T47D (cell line): ENCODE measurements at regions not wholly inside any gene's neighbourhood (a gene's known extent, or its start where the extent isn't known, plus 50 kb on each side); places are given as distances from the start of the nearest gene placed in this dataset.
"Not testable (repeated sequence)": the region's sequence is repeated elsewhere in the genome, so short reads cannot be mapped to it uniquely, and the experiment has no call there.

Experiments
- DNase-seq, 2 experiments: peaks; one replicate each; pipeline versions ENCODE4 v3.0.0 to v3.0.0-alpha.2; 2011 to 2012; ENCODE audit warnings: low read depth in 1 of 2, low spot score in 1 of 2
- JUND ChIP-seq: IDR thresholded peaks from 2 replicates; pipeline ENCODE4 v1.6.1; 2012; ENCODE audit warnings: low read depth
- in situ Hi-C: cut with HindIII; loops from 2 replicates; pipeline ENCODE4 v1.10.0; 2016; ENCODE audit warnings: low sequenced_read_pairs, low pct_unique_long_range_greater_than_20kb

GRCh38 chr6:132023490-132023889 lies 72.3 kb upstream of the CCN2 start:
- in situ Hi-C loops, result no loop called here
- no peak for TF ChIP-seq JUND
- DNase-seq, result no peak

GRCh38 chr6:132021552-132022375 lies 70.6 kb upstream of the CCN2 start:
- DNase-seq, result peak in 1 of 2 experiments; percentile 6
- in situ Hi-C loops, result no loop called here
- TF ChIP-seq JUND, result no peak

GRCh38 chr6:132020918-132021317 lies 69.7 kb upstream of the CCN2 start:
- DNase-seq, in situ Hi-C loops: not testable (repeated sequence)

GRCh38 chr6:132020138-132020581 lies 69.0 kb upstream of the CCN2 start:
- no peak for TF ChIP-seq JUND
- no peak for DNase-seq
- in situ Hi-C loops, result no loop called here

GRCh38 chr6:132019586-132019985 lies 68.4 kb upstream of the CCN2 start:
- TF ChIP-seq JUND, result no peak
- DNase-seq, result no peak
- in situ Hi-C loops, result no loop called here

- TF ChIP-seq JUND, result no peak
- no peak for DNase-seq
- in situ Hi-C loops, result no loop called here
Measured at GRCh38 chr6:132017942-132018341, 66.8 kb upstream of the CCN2 start.

- TF ChIP-seq JUND, result no peak
- in situ Hi-C loops, result no loop called here
- DNase-seq, result no peak
Measured at GRCh38 chr6:132016396-132016795, 65.2 kb upstream of the CCN2 start.

- no peak for DNase-seq
- no peak for TF ChIP-seq JUND
- in situ Hi-C loops, result no loop called here
Measured at GRCh38 chr6:132011582-132011981, 60.4 kb upstream of the CCN2 start.

GRCh38 chr6:132009175-132009574 lies 58.0 kb upstream of the CCN2 start:
- in situ Hi-C loops, result no loop called here
- no peak for TF ChIP-seq JUND
- DNase-seq, result no peak

- in situ Hi-C loops, result no loop called here
- no peak for DNase-seq
- TF ChIP-seq JUND, result no peak
Measured at GRCh38 chr6:132007474-132008190, 56.5 kb upstream of the CCN2 start.

- no peak for DNase-seq
- no peak for TF ChIP-seq JUND
- in situ Hi-C loops, result no loop called here
Measured at GRCh38 chr6:132005178-132005577, 54.0 kb upstream of the CCN2 start.

- in situ Hi-C loops, result no loop called here
- TF ChIP-seq JUND, result no peak
Measured at GRCh38 chr6:132004668-132005067, 53.5 kb upstream of the CCN2 start.

GRCh38 chr6:132003516-132004178 lies 52.5 kb upstream of the CCN2 start:
- in situ Hi-C loops, result no loop called here
- no peak for TF ChIP-seq JUND
- no peak for DNase-seq

More at GRCh38 chr6:132004668-132005067, 53.5 kb upstream of the CCN2 start:
- DNase-seq, result no peak
